ENCODE measurements at regions not wholly inside any gene's neighbourhood (a gene's known extent, or its start where the extent isn't known, plus 50 kb on each side); places are given as distances from the start of the nearest gene placed in this dataset.
"Not testable (repeated sequence)": the region's sequence is repeated elsewhere in the genome, so short reads cannot be mapped to it uniquely, and the experiment has no call there.

- Mint-ChIP-seq H3K4me3 (no peak overlapping the region), H3K4me1 (no peaks in the 10 kb centered on the region), H3K27me3 (no peaks in the 10 kb centered on the region), H3K36me3 (ENCODE audit: low read depth) (no peaks in the 10 kb centered on the region), H3K27ac (no peak overlapping the region), H3K9me3 (no peaks in the 10 kb centered on the region)
- TF ChIP-seq CTCF (IDR thresholded peaks at IDR 0.05), result no peak
- ATAC-seq (ENCODE audit: low read depth), result no peak
- intact Hi-C loops (cut with micrococcal nuclease), result no loop called here
- no peak for DNase-seq
- ChIA-PET CTCF (no interaction called here), POLR2A (no interaction called here)
Measured at GRCh38 chr7:89837515-89837914, 316.8 kb upstream of the STEAP1 start.

- TF ChIP-seq CTCF (IDR thresholded peaks at IDR 0.05), result no peak
- no peak overlapping the region for H3K4me3 Mint-ChIP-seq
Measured at GRCh38 chr7:89839329-89839728, 314.9 kb upstream of the STEAP1 start.

GRCh38 chr7:89845952-89846351, 308.3 kb upstream of the STEAP1 start:
- Mint-ChIP-seq H3K4me3 (no peak overlapping the region), H3K4me1 (no peaks in the 10 kb centered on the region), H3K27ac (no peak overlapping the region), H3K27me3 (no peaks in the 10 kb centered on the region), H3K36me3 (ENCODE audit: low read depth) (no peaks in the 10 kb centered on the region), H3K9me3 (peaks cover 3% of the 10 kb centered on the region)
- ChIA-PET POLR2A (no interaction called here), CTCF (no interaction called here)
- intact Hi-C loops (cut with micrococcal nuclease), result no loop called here
- ATAC-seq (ENCODE audit: low read depth) (no peak), DNase-seq (no peak)
- TF ChIP-seq CTCF (IDR thresholded peaks at IDR 0.05), result no peak

More at GRCh38 chr7:89839329-89839728, 314.9 kb upstream of the STEAP1 start:
- Mint-ChIP-seq H3K4me1 (no peaks in the 10 kb centered on the region), H3K9me3 (no peaks in the 10 kb centered on the region), H3K27ac (no peak overlapping the region), H3K36me3 (ENCODE audit: low read depth) (no peaks in the 10 kb centered on the region), H3K27me3 (no peaks in the 10 kb centered on the region)
- DNase-seq (no peak), ATAC-seq (ENCODE audit: low read depth) (no peak)
- ChIA-PET CTCF (no interaction called here), POLR2A (no interaction called here)
- intact Hi-C loops (cut with micrococcal nuclease), result no loop called here

- no peak for TF ChIP-seq CTCF (IDR thresholded peaks at IDR 0.05)
- H3K9me3 Mint-ChIP-seq, result peaks cover 3% of the 10 kb centered on the region
Measured at GRCh38 chr7:89849052-89849451, 305.2 kb upstream of the STEAP1 start.

GRCh38 chr7:89857053-89857452, 297.2 kb upstream of the STEAP1 start:
- H3K9me3 Mint-ChIP-seq; H3K27ac Mint-ChIP-seq; CTCF ChIA-PET; H3K4me1 Mint-ChIP-seq; H3K4me3 Mint-ChIP-seq; ATAC-seq (ENCODE audit: low read depth); DNase-seq; POLR2A ChIA-PET; H3K36me3 Mint-ChIP-seq (ENCODE audit: low read depth); intact Hi-C loops (cut with micrococcal nuclease); H3K27me3 Mint-ChIP-seq: not testable (repeated sequence)

More at GRCh38 chr7:89849052-89849451, 305.2 kb upstream of the STEAP1 start:
- Mint-ChIP-seq H3K4me1 (no peaks in the 10 kb centered on the region), H3K27ac (no peak overlapping the region), H3K36me3 (ENCODE audit: low read depth) (no peaks in the 10 kb centered on the region), H3K27me3 (no peaks in the 10 kb centered on the region), H3K4me3 (no peak overlapping the region)
- ATAC-seq (ENCODE audit: low read depth), result no peak
- ChIA-PET POLR2A (no interaction called here), CTCF (no interaction called here)
- intact Hi-C loops (cut with micrococcal nuclease), result no loop called here
- no peak for DNase-seq

- CTCF ChIA-PET, result no interaction called here
- no peak overlapping the region for H3K4me3 Mint-ChIP-seq
- intact Hi-C loops (cut with micrococcal nuclease), result no loop called here
- no peak for TF ChIP-seq CTCF (IDR thresholded peaks at IDR 0.05)
- no peaks in the 10 kb centered on the region for H3K36me3 Mint-ChIP-seq (ENCODE audit: low read depth)
- no peaks in the 10 kb centered on the region for H3K27me3 Mint-ChIP-seq
- no peak overlapping the region for H3K27ac Mint-ChIP-seq
- no peaks in the 10 kb centered on the region for H3K4me1 Mint-ChIP-seq
- no peak for ATAC-seq (ENCODE audit: low read depth)
- POLR2A ChIA-PET, result no interaction called here
- DNase-seq, result no peak
- H3K9me3 Mint-ChIP-seq, result peaks cover 8% of the 10 kb centered on the region
Measured at GRCh38 chr7:89857767-89858166, 296.5 kb upstream of the STEAP1 start.
